GM12878 (cell line): ENCODE measurements at regions not wholly inside any gene's neighbourhood (a gene's known extent, or its start where the extent isn't known, plus 50 kb on each side); places are given as distances from the start of the nearest gene placed in this dataset.

Experiments
- ATAC-seq: fragments of 200-7000 bp; cut with Tn5 transposase; 3 replicates; pipeline ENCODE4 v1.9.1; 2020; ENCODE audit warnings: mild to moderate bottlenecking, moderate library complexity
- BruUV-seq: library from RNA; stranded (reverse); fragments of 400-500 nt; replicated peaks from 2 replicates; lab custom pipeline; 2021; lab: Mats Ljungman, UMichigan
- CTCF ChIA-PET: fragments of 300-600 bp; sonication (Branson Sonifier 250); formaldehyde crosslinking; extraction: SDS; loops from one replicate; lab custom pipeline; 2021; ENCODE audit warnings: inconsistent platforms; lab: Yijun Ruan, JAX
- POLR2A ChIA-PET: fragments of 350-600 bp; formaldehyde crosslinking; extraction: SDS; loops from one replicate; lab custom pipeline; 2021; ENCODE audit warnings: inconsistent platforms; lab: Charles Lee
- RAD21 ChIA-PET: fragments of 300-600 bp; sonication (Branson Sonifier 250); formaldehyde crosslinking; loops from one replicate; lab custom pipeline; 2023; ENCODE audit warnings: antibody characterized with exemption; ENCODE audit not compliant: unreplicated experiment; lab: Charles Lee
- SMC1A ChIA-PET: fragments of 300-600 bp; sonication (Branson Sonifier 250); formaldehyde crosslinking; loops from one replicate; lab custom pipeline; 2023; ENCODE audit not compliant: unreplicated experiment, uncharacterized antibody; lab: Charles Lee
- DNase-seq: peaks from one replicate; pipeline ENCODE4 v3.0.0-alpha.2; 2011; ENCODE audit warnings: low read depth, low spot score
- FAIRE-seq: peaks from 3 replicates; lab custom pipeline; 2011; peaks lifted over from hg19 to GRCh38; lab: Jason Lieb, UNC
- H2AFZ ChIP-seq: 2 replicates; pipeline ENCODE4 v1.6.0; 2011; ENCODE audit warnings: low read depth, low read length, control low read depth; ENCODE audit not compliant: control insufficient read depth
- H3K27ac ChIP-seq: 2 replicates; pipeline ENCODE4 v1.5.1; 2011; ENCODE audit warnings: control low read depth; ENCODE audit not compliant: control insufficient read depth, insufficient read depth
- H3K27me3 ChIP-seq, 2 experiments: replicated peaks in 1 of 2; 2 replicates each; pipeline versions ENCODE4 v1.6.0 to v1.6.1; 2011; ENCODE audit warnings: low read length in 1 of 2; ENCODE audit not compliant: control insufficient read depth in 2 of 2, insufficient read depth in 2 of 2
- H3K36me3 ChIP-seq, 2 experiments: 2 replicates each; pipeline ENCODE4 v1.5.1; 2011; ENCODE audit warnings: low read length in 1 of 2; ENCODE audit not compliant: control insufficient read depth in 2 of 2, insufficient read depth in 2 of 2
- H3K4me1 ChIP-seq: 2 replicates; pipeline ENCODE4 v1.6.1; 2011; ENCODE audit warnings: mild to moderate bottlenecking, low read length, moderate library complexity, mixed read lengths; ENCODE audit not compliant: control insufficient read depth, insufficient read depth
- H3K4me2 ChIP-seq: 2 replicates; pipeline ENCODE4 v1.6.0; 2011; ENCODE audit warnings: control low read depth; ENCODE audit not compliant: control insufficient read depth, insufficient read depth
- H3K4me3 ChIP-seq: fragments of 200-600 bp; sonication (generic); 2 replicates; pipeline ENCODE4 v1.5.1; 2016
- H3K79me2 ChIP-seq: 2 replicates; pipeline ENCODE4 v1.6.0; 2011; ENCODE audit warnings: low read length; ENCODE audit not compliant: control insufficient read depth, insufficient read depth
- H3K9ac ChIP-seq: 2 replicates; pipeline ENCODE4 v1.8.0; 2011; ENCODE audit warnings: low read length, control low read depth, mixed read lengths; ENCODE audit not compliant: control insufficient read depth, insufficient read depth
- H3K9me3 ChIP-seq: replicated peaks from 3 replicates; pipeline ENCODE4 v1.5.1; 2011; ENCODE audit warnings: mild to moderate bottlenecking, low read length; ENCODE audit not compliant: control insufficient read depth, insufficient read depth
- H4K20me1 ChIP-seq: 2 replicates; pipeline ENCODE4 v1.6.0; 2011; ENCODE audit not compliant: control insufficient read depth, insufficient read depth
- BHLHE40 ChIP-seq, 2 experiments: fragments of 450-650 bp in 1 of 2; IDR thresholded peaks; 2 replicates each; pipeline ENCODE4 v1.6.1; 2011 to 2017; ENCODE audit warnings: low read depth in 2 of 2, borderline replicate concordance in 1 of 2, improper control_type of control experiment in 1 of 2, low read length in 1 of 2, mild to moderate bottlenecking in 1 of 2
- ESRRA ChIP-seq: IDR thresholded peaks from 2 replicates; pipeline ENCODE4 v1.6.1; 2012; ENCODE audit warnings: mild to moderate bottlenecking, low read length, improper control_type of control experiment
- POLR2A ChIP-seq: IDR thresholded peaks from 2 replicates; pipeline ENCODE4 v1.6.1; 2011; ENCODE audit warnings: low read depth, mild to moderate bottlenecking, low read length
- RAD21 ChIP-seq: IDR thresholded peaks from 2 replicates; pipeline ENCODE4 v1.6.1; 2011; ENCODE audit warnings: mild to moderate bottlenecking, low read depth, low read length, moderate library complexity; ENCODE audit not compliant: insufficient read depth
- ZNF217 ChIP-seq: fragments of 450-650 bp; IDR thresholded peaks from 2 replicates; pipeline ENCODE4 v1.6.1; 2017; ENCODE audit warnings: antibody characterized with exemption, mild to moderate bottlenecking
- ZNF384 ChIP-seq: IDR thresholded peaks from 2 replicates; pipeline ENCODE4 v1.6.1; 2012; ENCODE audit warnings: low read depth, mild to moderate bottlenecking, low read length, improper control_type of control experiment, borderline replicate concordance
- WGBS: methylation state at CpG from one replicate; pipeline ENCODE4 v1.1.6; 2016; ENCODE audit warnings: low lambda C conversion rate; ENCODE audit not compliant: insufficient replicate concordance, insufficient coverage; ENCODE audit errors: missing lambda C conversion rate; 5-methylcytosine and 5-hydroxymethylcytosine counted together
- in situ Hi-C: fragments of 300-500 bp; cut with MboI; formaldehyde crosslinking; loops from 9 replicates; pipeline ENCODE4 v1.14.3; 2018; ENCODE audit warnings: mixed read lengths
- intact Hi-C: fragments of 100-400 bp; cut with micrococcal nuclease; formaldehyde crosslinking; loops from one replicate; pipeline ENCODE4 v1.14.2; 2022; ENCODE audit not compliant: unreplicated experiment
- TF ChIP-seq, protein P1 (sequence below): fragments of 450-650 bp; IDR thresholded peaks from 2 replicates; pipeline ENCODE4 v1.6.1; 2017; ENCODE audit warnings: borderline replicate concordance
- TF ChIP-seq, protein P2 (sequence below): fragments of 450-650 bp; IDR thresholded peaks from 2 replicates; pipeline ENCODE4 v1.6.1; 2017; ENCODE audit warnings: mild to moderate bottlenecking, moderate library complexity
- TF ChIP-seq, protein P3 (sequence below): IDR thresholded peaks from 2 replicates; pipeline ENCODE4 v1.6.1; 2012; ENCODE audit warnings: improper control_type of control experiment, low read depth, low read length; ENCODE audit not compliant: insufficient replicate concordance
- TF ChIP-seq, protein P4 (sequence below): fragments of 450-650 bp; IDR thresholded peaks from 2 replicates; pipeline ENCODE4 v1.6.1; 2017; ENCODE audit warnings: mild to moderate bottlenecking, low read depth, inconsistent platforms; ENCODE audit not compliant: poor library complexity, severe bottlenecking

DNA sequence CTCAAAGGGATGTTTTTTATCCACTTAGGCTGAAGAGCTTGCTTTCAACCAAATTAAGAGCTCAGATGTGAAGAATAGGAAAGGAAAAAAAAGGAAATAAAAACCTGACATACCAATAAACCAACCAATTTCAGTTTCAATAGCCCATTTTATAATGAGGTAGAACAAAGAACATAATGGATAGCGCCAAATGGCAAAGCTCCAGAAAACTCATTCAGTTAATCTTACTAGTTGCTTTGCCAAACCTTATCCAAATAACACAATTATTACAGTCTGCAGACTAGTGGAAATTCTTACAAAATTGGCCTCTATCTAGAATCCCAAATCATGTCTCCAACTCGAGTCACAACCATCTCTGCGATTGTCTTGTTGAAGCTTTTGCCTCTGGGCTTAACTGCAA, 337.0 kb downstream of the CRPPA start (continued):
- TF ChIP-seq RAD21 (no peak), ZNF217 (no peak)
- TF ChIP-seq, protein P1, sequence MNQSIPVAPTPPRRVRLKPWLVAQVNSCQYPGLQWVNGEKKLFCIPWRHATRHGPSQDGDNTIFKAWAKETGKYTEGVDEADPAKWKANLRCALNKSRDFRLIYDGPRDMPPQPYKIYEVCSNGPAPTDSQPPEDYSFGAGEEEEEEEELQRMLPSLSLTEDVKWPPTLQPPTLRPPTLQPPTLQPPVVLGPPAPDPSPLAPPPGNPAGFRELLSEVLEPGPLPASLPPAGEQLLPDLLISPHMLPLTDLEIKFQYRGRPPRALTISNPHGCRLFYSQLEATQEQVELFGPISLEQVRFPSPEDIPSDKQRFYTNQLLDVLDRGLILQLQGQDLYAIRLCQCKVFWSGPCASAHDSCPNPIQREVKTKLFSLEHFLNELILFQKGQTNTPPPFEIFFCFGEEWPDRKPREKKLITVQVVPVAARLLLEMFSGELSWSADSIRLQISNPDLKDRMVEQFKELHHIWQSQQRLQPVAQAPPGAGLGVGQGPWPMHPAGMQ, result no peak

DNA sequence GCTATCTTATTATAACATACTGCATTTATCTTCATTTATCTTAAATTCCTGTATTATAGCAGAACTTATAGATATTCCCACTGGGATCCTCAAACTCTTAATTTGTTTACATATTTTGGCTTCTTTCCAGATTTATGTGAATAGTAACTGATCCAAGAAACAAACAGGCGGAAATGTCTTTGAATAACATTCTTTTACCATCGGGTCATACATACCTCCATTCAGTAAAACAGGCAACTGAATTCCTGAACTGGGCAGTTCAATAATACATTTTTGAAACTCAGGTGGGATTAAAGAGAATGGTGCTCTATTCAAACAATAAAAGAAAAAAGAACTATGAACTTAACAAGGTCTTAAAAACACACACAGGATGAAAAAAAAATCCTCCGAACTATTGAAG, 337.4 kb downstream of the CRPPA start:
- BruUV-seq, result no TSS peak
- 61% methylated on average over 3 of the region's 3 CpGs for WGBS
- no peak overlapping the region for H2AFZ ChIP-seq
- TF ChIP-seq BHLHE40 (IDR thresholded peaks at IDR 0.05; ENCODE audit: borderline replicate concordance in 1 of 2, low read depth in 2 of 2, low read length in 1 of 2) (no peak), ESRRA (no peak), POLR2A (no peak), ZNF384 (no peak)
- TF ChIP-seq, protein P2, sequence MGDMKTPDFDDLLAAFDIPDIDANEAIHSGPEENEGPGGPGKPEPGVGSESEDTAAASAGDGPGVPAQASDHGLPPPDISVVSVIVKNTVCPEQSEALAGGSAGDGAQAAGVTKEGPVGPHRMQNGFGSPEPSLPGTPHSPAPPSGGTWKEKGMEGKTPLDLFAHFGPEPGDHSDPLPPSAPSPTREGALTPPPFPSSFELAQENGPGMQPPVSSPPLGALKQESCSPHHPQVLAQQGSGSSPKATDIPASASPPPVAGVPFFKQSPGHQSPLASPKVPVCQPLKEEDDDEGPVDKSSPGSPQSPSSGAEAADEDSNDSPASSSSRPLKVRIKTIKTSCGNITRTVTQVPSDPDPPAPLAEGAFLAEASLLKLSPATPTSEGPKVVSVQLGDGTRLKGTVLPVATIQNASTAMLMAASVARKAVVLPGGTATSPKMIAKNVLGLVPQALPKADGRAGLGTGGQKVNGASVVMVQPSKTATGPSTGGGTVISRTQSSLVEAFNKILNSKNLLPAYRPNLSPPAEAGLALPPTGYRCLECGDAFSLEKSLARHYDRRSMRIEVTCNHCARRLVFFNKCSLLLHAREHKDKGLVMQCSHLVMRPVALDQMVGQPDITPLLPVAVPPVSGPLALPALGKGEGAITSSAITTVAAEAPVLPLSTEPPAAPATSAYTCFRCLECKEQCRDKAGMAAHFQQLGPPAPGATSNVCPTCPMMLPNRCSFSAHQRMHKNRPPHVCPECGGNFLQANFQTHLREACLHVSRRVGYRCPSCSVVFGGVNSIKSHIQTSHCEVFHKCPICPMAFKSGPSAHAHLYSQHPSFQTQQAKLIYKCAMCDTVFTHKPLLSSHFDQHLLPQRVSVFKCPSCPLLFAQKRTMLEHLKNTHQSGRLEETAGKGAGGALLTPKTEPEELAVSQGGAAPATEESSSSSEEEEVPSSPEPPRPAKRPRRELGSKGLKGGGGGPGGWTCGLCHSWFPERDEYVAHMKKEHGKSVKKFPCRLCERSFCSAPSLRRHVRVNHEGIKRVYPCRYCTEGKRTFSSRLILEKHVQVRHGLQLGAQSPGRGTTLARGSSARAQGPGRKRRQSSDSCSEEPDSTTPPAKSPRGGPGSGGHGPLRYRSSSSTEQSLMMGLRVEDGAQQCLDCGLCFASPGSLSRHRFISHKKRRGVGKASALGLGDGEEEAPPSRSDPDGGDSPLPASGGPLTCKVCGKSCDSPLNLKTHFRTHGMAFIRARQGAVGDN, result no peak
- TF ChIP-seq, protein P3, sequence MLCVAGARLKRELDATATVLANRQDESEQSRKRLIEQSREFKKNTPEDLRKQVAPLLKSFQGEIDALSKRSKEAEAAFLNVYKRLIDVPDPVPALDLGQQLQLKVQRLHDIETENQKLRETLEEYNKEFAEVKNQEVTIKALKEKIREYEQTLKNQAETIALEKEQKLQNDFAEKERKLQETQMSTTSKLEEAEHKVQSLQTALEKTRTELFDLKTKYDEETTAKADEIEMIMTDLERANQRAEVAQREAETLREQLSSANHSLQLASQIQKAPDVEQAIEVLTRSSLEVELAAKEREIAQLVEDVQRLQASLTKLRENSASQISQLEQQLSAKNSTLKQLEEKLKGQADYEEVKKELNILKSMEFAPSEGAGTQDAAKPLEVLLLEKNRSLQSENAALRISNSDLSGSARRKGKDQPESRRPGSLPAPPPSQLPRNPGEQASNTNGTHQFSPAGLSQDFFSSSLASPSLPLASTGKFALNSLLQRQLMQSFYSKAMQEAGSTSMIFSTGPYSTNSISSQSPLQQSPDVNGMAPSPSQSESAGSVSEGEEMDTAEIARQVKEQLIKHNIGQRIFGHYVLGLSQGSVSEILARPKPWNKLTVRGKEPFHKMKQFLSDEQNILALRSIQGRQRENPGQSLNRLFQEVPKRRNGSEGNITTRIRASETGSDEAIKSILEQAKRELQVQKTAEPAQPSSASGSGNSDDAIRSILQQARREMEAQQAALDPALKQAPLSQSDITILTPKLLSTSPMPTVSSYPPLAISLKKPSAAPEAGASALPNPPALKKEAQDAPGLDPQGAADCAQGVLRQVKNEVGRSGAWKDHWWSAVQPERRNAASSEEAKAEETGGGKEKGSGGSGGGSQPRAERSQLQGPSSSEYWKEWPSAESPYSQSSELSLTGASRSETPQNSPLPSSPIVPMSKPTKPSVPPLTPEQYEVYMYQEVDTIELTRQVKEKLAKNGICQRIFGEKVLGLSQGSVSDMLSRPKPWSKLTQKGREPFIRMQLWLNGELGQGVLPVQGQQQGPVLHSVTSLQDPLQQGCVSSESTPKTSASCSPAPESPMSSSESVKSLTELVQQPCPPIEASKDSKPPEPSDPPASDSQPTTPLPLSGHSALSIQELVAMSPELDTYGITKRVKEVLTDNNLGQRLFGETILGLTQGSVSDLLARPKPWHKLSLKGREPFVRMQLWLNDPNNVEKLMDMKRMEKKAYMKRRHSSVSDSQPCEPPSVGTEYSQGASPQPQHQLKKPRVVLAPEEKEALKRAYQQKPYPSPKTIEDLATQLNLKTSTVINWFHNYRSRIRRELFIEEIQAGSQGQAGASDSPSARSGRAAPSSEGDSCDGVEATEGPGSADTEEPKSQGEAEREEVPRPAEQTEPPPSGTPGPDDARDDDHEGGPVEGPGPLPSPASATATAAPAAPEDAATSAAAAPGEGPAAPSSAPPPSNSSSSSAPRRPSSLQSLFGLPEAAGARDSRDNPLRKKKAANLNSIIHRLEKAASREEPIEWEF, result no peak
- TF ChIP-seq, protein P4, sequence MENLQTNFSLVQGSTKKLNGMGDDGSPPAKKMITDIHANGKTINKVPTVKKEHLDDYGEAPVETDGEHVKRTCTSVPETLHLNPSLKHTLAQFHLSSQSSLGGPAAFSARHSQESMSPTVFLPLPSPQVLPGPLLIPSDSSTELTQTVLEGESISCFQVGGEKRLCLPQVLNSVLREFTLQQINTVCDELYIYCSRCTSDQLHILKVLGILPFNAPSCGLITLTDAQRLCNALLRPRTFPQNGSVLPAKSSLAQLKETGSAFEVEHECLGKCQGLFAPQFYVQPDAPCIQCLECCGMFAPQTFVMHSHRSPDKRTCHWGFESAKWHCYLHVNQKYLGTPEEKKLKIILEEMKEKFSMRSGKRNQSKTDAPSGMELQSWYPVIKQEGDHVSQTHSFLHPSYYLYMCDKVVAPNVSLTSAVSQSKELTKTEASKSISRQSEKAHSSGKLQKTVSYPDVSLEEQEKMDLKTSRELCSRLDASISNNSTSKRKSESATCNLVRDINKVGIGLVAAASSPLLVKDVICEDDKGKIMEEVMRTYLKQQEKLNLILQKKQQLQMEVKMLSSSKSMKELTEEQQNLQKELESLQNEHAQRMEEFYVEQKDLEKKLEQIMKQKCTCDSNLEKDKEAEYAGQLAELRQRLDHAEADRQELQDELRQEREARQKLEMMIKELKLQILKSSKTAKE, result no peak

More for the DNA sequence above, 337.4 kb downstream of the CRPPA start:
- POLR2A ChIA-PET, result no interaction called here
- Histone ChIP-seq H3K4me2 (no peak overlapping the region), H3K9me3 (no peaks in the 10 kb centered on the region), H3K27ac (no peak overlapping the region), H3K36me3 (no peaks in the 10 kb centered on the region), H4K20me1 (no peaks in the 10 kb centered on the region), H3K27me3 (no peaks in the 10 kb centered on the region), H3K4me1 (no peaks in the 10 kb centered on the region), H3K79me2 (no peaks in the 10 kb centered on the region), H3K9ac (no peak overlapping the region), H3K4me3 (no peak overlapping the region)
- RAD21 ChIA-PET, result no interaction called here
- CTCF ChIA-PET, result interaction anchor here (0.7 to 1.3 kb wide), 5 partner anchors 12 to 482 kb away, joined by 3 to 4 read pairs (median 3); no protein-coding TSS in a partner anchor
- intact Hi-C loops (no loop called here), in situ Hi-C loops (loop anchor here (5.0 kb wide), 1 partner anchor 483 kb away; no protein-coding TSS in a partner anchor)
- SMC1A ChIA-PET, result no interaction called here
- DNase-seq (no peak), ATAC-seq (no peak), FAIRE-seq (no peak)
